ENCODE measurements at regions not wholly inside any gene's neighbourhood (a gene's known extent, or its start where the extent isn't known, plus 50 kb on each side); places are given as distances from the start of the nearest gene placed in this dataset.

GRCh38 chr4:162921178-162921785 is 245.4 kb downstream of the NAF1 start:
- ATAC-seq (ENCODE audit: insufficient read depth, low FRiP score) (no peak), DNase-seq (no peak)
- H3K9me3 ChIP-seq (ENCODE audit: control insufficient read depth in 4 of 4, insufficient read depth in 3 of 4, low read length in 3 of 4): peaks cover 0 to 6% (median 2%) of the 10 kb centered on the region in 4 donors
- no peaks in the 10 kb centered on the region for H3K4me1 ChIP-seq (ENCODE audit: control insufficient read depth in 5 of 5, insufficient read depth in 5 of 5, low read length in 5 of 5)
- no peak overlapping the region for H3K27ac ChIP-seq (ENCODE audit: low read depth in 1 of 2, low read length in 1 of 2)
- no peak overlapping the region for H3K4me3 ChIP-seq
- WGBS, 2 donors: 60 to 71% methylated on average over 9 of the region's 9 CpGs
- H3K9ac ChIP-seq (ENCODE audit: insufficient read depth in 1 of 2, low read length in 2 of 2): no peak overlapping the region
- no peak for TF ChIP-seq CTCF (IDR thresholded peaks at IDR 0.05; ENCODE audit: control extremely low read depth, extremely low read depth)
- H3K27me3 ChIP-seq (ENCODE audit: control insufficient read depth in 3 of 3, insufficient read depth in 3 of 3, low read length in 2 of 3): no peaks in the 10 kb centered on the region
- H3K36me3 ChIP-seq (ENCODE audit: control insufficient read depth in 4 of 4, insufficient read depth in 4 of 4, low read length in 4 of 4): no peaks in the 10 kb centered on the region

- 71 to 81% methylated on average over 3 of the region's 3 CpGs for WGBS, 2 donors
- ATAC-seq (ENCODE audit: insufficient read depth, low FRiP score): no peak
Measured at GRCh38 chr4:162920649-162921048, 246.0 kb downstream of the NAF1 start.

GRCh38 chr4:162912482-162912881 is 254.2 kb downstream of the NAF1 start:
- WGBS, 2 donors: 75 to 76% methylated on average over 2 of the region's 2 CpGs
- no peak overlapping the region for H3K27ac ChIP-seq (ENCODE audit: low read depth in 1 of 2, low read length in 1 of 2)
- no peak for ATAC-seq (ENCODE audit: insufficient read depth, low FRiP score)

More at GRCh38 chr4:162920649-162921048, 246.0 kb downstream of the NAF1 start:
- H3K27ac ChIP-seq (ENCODE audit: low read depth in 1 of 2, low read length in 1 of 2): no peak overlapping the region
- no peak for TF ChIP-seq CTCF (IDR thresholded peaks at IDR 0.05; ENCODE audit: control extremely low read depth, extremely low read depth)
- H3K27me3 ChIP-seq (ENCODE audit: control insufficient read depth in 3 of 3, insufficient read depth in 3 of 3, low read length in 2 of 3): no peaks in the 10 kb centered on the region
- H3K36me3 ChIP-seq (ENCODE audit: control insufficient read depth in 4 of 4, insufficient read depth in 4 of 4, low read length in 4 of 4): no peaks in the 10 kb centered on the region
- H3K9me3 ChIP-seq (ENCODE audit: control insufficient read depth in 4 of 4, insufficient read depth in 3 of 4, low read length in 3 of 4): peaks cover 0 to 9% (median 2%) of the 10 kb centered on the region in 4 donors
- no peak overlapping the region for H3K4me3 ChIP-seq
- DNase-seq: no peak
- no peaks in the 10 kb centered on the region for H3K4me1 ChIP-seq (ENCODE audit: control insufficient read depth in 5 of 5, insufficient read depth in 5 of 5, low read length in 5 of 5)
- no peak overlapping the region for H3K9ac ChIP-seq (ENCODE audit: insufficient read depth in 1 of 2, low read length in 2 of 2)

More at GRCh38 chr4:162912482-162912881, 254.2 kb downstream of the NAF1 start:
- peaks cover 0 to 6% (median 4%) of the 10 kb centered on the region in 4 donors for H3K9me3 ChIP-seq (ENCODE audit: control insufficient read depth in 4 of 4, insufficient read depth in 3 of 4, low read length in 3 of 4)
- no peaks in the 10 kb centered on the region for H3K27me3 ChIP-seq (ENCODE audit: control insufficient read depth in 3 of 3, insufficient read depth in 3 of 3, low read length in 2 of 3)
- no peak for TF ChIP-seq CTCF (IDR thresholded peaks at IDR 0.05; ENCODE audit: control extremely low read depth, extremely low read depth)
- H3K9ac ChIP-seq (ENCODE audit: insufficient read depth in 1 of 2, low read length in 2 of 2): no peak overlapping the region
- DNase-seq: no peak
- no peaks in the 10 kb centered on the region for H3K4me1 ChIP-seq (ENCODE audit: control insufficient read depth in 5 of 5, insufficient read depth in 5 of 5, low read length in 5 of 5)
- H3K4me3 ChIP-seq: no peak overlapping the region
- no peaks in the 10 kb centered on the region for H3K36me3 ChIP-seq (ENCODE audit: control insufficient read depth in 4 of 4, insufficient read depth in 4 of 4, low read length in 4 of 4)

Measured in lung (tissue), 11 donors.